SW 1271 (cell line): ENCODE measurements at regions not wholly inside any gene's neighbourhood (a gene's known extent, or its start where the extent isn't known, plus 50 kb on each side); places are given as distances from the start of the nearest gene placed in this dataset.
"Not testable (repeated sequence)": the region's sequence is repeated elsewhere in the genome, so short reads cannot be mapped to it uniquely, and the experiment has no call there.

Source experiments
- DNase-seq, 2 experiments: peaks; one replicate each; lab custom pipeline; 2025; lab: John Stamatoyannopoulos, UW

- DNase-seq = no peak
Observed at GRCh38 chr13:111064661-111065060, 50.4 kb upstream of the ARHGEF7 start.

- DNase-seq = no peak
Observed at GRCh38 chr13:111062966-111063365, 52.1 kb upstream of the ARHGEF7 start.

GRCh38 chr13:111062305-111062704 is 52.8 kb upstream of the ARHGEF7 start:
- DNase-seq = no peak

- DNase-seq = no peak
Observed at GRCh38 chr13:111061358-111062045, 53.6 kb upstream of the ARHGEF7 start.

- DNase-seq = no peak
Observed at GRCh38 chr13:111060237-111060919, 54.7 kb upstream of the ARHGEF7 start.

GRCh38 chr13:111058796-111059506 is 56.2 kb upstream of the ARHGEF7 start:
- no peak for DNase-seq

- not testable (repeated sequence) for DNase-seq
Observed at GRCh38 chr13:111058339-111058738, 56.8 kb upstream of the ARHGEF7 start.

GRCh38 chr13:111051726-111052232 is 63.3 kb upstream of the ARHGEF7 start:
- not testable (repeated sequence) for DNase-seq

GRCh38 chr13:111051041-111051725 is 63.9 kb upstream of the ARHGEF7 start:
- DNase-seq = no peak

GRCh38 chr13:111050539-111050879 is 64.6 kb upstream of the ARHGEF7 start:
- DNase-seq = no peak

- no peak for DNase-seq
Observed at GRCh38 chr13:111049791-111050538, 65.1 kb upstream of the ARHGEF7 start.

GRCh38 chr13:111048387-111048786 is 66.7 kb upstream of the ARHGEF7 start:
- no peak for DNase-seq

- no peak for DNase-seq
Observed at GRCh38 chr13:111047326-111047725, 67.8 kb upstream of the ARHGEF7 start.

GRCh38 chr13:111046590-111047141 is 68.4 kb upstream of the ARHGEF7 start:
- DNase-seq = no peak

- no peak for DNase-seq
Observed at GRCh38 chr13:111045170-111045569, 69.9 kb upstream of the ARHGEF7 start.

- DNase-seq = no peak
Observed at GRCh38 chr13:111044087-111044830, 70.9 kb upstream of the ARHGEF7 start.

GRCh38 chr13:111043575-111043982 is 71.5 kb upstream of the ARHGEF7 start:
- no peak for DNase-seq

- DNase-seq = no peak
Observed at GRCh38 chr13:111042661-111043226, 72.4 kb upstream of the ARHGEF7 start.

- DNase-seq = no peak
Observed at GRCh38 chr13:111040830-111041229, 74.3 kb upstream of the ARHGEF7 start.

- no peak for DNase-seq
Observed at GRCh38 chr13:111039735-111040134, 75.4 kb upstream of the ARHGEF7 start.
